ENCODE measurements at regions not wholly inside any gene's neighbourhood (a gene's known extent, or its start where the extent isn't known, plus 50 kb on each side); places are given as distances from the start of the nearest gene placed in this dataset.

- no peak for DNase-seq (ENCODE audit: low spot score)
Observed at GRCh38 chr16:47778106-47778801, 317.1 kb downstream of the PHKB start.

GRCh38 chr16:47777220-47777619, 316.1 kb downstream of the PHKB start:
- no peak for DNase-seq (ENCODE audit: low spot score)

- DNase-seq (ENCODE audit: low spot score): no peak
Observed at GRCh38 chr16:47774661-47775060, 313.5 kb downstream of the PHKB start.

GRCh38 chr16:47753659-47754058, 292.5 kb downstream of the PHKB start:
- no peak for DNase-seq (ENCODE audit: low spot score)
